ENCODE measurements at regions not wholly inside any gene's neighbourhood (a gene's known extent, or its start where the extent isn't known, plus 50 kb on each side); places are given as distances from the start of the nearest gene placed in this dataset.

DNA sequence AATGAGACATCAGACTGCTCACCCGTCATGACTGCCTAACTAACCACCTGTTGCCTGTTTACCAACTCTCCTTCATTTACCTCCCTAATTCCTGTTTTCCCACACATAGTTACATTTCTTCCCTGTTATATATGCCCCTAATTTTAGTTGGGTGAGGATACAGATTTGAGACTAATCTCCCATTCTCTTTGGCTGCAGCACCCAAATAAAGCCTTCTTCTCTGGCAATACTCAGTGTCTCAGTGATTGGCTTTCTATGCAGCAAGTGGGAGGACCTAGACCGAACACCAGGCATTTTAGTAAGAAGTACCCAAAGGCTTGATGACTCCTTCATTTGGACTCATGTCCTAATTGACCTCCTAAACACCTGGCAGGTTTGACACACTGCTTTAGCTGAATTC lies 147.2 kb downstream of the TRIB2 start:
- no peak overlapping the region for H2AFZ ChIP-seq (ENCODE audit: low read length)
- no peak overlapping the region for H3K4ac ChIP-seq (replicated peaks; ENCODE audit: insufficient read length, low read depth, low read length)
- H2AK5ac ChIP-seq (ENCODE audit: low read depth, low read length): no peak overlapping the region
- FAIRE-seq (no peak), DNase-seq (ENCODE audit: low read depth in 1 of 2, low spot score in 2 of 2) (no peak)
- no peak overlapping the region for H3K56ac ChIP-seq (replicated peaks; ENCODE audit: insufficient read length, low read depth, low read length)
- no peak overlapping the region for H3K9ac ChIP-seq (replicated peaks in 1 of 4; ENCODE audit: extremely low read depth in 1 of 4, low read depth in 3 of 4, low read length in 3 of 4)
- no peak overlapping the region for H4K91ac ChIP-seq (replicated peaks; ENCODE audit: insufficient read length, low read length)
- no peaks in the 10 kb centered on the region for H3K27me3 ChIP-seq (replicated peaks in 1 of 4; ENCODE audit: control insufficient read depth in 3 of 4, extremely low read depth in 1 of 4, insufficient read depth in 3 of 4, low read length in 3 of 4)
- H2BK15ac ChIP-seq (ENCODE audit: low read length): no peak overlapping the region
- no peak overlapping the region for H3K4me3 ChIP-seq (ENCODE audit: extremely low read depth in 1 of 4, insufficient read depth in 2 of 4, low read depth in 3 of 4, low read length in 4 of 4)
- no peak overlapping the region for H3K4me2 ChIP-seq (ENCODE audit: insufficient read depth in 1 of 2, low read depth in 2 of 2, low read length in 2 of 2)
- no peaks in the 10 kb centered on the region for H3K23me2 ChIP-seq (ENCODE audit: low read depth, low read length)
- H4K5ac ChIP-seq (ENCODE audit: insufficient read length, low read depth, low read length): no peak overlapping the region
- no peak overlapping the region for H2BK12ac ChIP-seq (ENCODE audit: low read depth, low read length)
- H4K8ac ChIP-seq (ENCODE audit: extremely low read depth, insufficient read depth, low read length): no peak overlapping the region
- no peak overlapping the region for H3K14ac ChIP-seq (ENCODE audit: insufficient read length)
- no peak overlapping the region for H2BK20ac ChIP-seq (ENCODE audit: low read length)
- H3K27ac ChIP-seq (ENCODE audit: low read depth, low read length): no peak overlapping the region
- WGBS, 2 experiments (ENCODE audit: extremely low coverage in 1 of 2, insufficient coverage in 1 of 2, insufficient read length in 1 of 2, insufficient replicate concordance in 2 of 2, low coverage in 1 of 2, low lambda C conversion rate in 2 of 2, missing lambda C conversion rate in 1 of 2): 85% methylated on average over 2 of the region's 2 CpGs; no CpG with 5 or more reads in 1 of the 2 experiments
- no peak overlapping the region for H3K23ac ChIP-seq (ENCODE audit: insufficient read length)
- no peaks in the 10 kb centered on the region for H3K36me3 ChIP-seq (ENCODE audit: control insufficient read depth in 2 of 4, insufficient read depth in 4 of 4, low read length in 3 of 4)
- no peaks in the 10 kb centered on the region for H3K79me1 ChIP-seq (ENCODE audit: low read depth, low read length)
- H3K79me2 ChIP-seq (ENCODE audit: control insufficient read depth in 1 of 2, insufficient read depth in 2 of 2, low read length in 2 of 2): no peaks in the 10 kb centered on the region
- H2BK120ac ChIP-seq (replicated peaks; ENCODE audit: low read depth, low read length): no peak overlapping the region
- no peaks in the 10 kb centered on the region for H4K20me1 ChIP-seq (replicated peaks in 1 of 2; ENCODE audit: control insufficient read depth in 1 of 2, insufficient read depth in 2 of 2, low read length in 2 of 2)
- H3K4me1 ChIP-seq (replicated peaks in 1 of 4; ENCODE audit: control insufficient read depth in 3 of 4, insufficient read depth in 4 of 4, low read length in 3 of 4): no peaks in the 10 kb centered on the region
- POLR2A ChIA-PET (ENCODE audit: partially characterized antibody): no interaction called here
- no peak overlapping the region for H3K18ac ChIP-seq (ENCODE audit: extremely low read depth, low read length)
- H2BK5ac ChIP-seq (ENCODE audit: low read depth, low read length): no peak overlapping the region
- TF ChIP-seq, protein P1, sequence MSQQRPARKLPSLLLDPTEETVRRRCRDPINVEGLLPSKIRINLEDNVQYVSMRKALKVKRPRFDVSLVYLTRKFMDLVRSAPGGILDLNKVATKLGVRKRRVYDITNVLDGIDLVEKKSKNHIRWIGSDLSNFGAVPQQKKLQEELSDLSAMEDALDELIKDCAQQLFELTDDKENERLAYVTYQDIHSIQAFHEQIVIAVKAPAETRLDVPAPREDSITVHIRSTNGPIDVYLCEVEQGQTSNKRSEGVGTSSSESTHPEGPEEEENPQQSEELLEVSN (IDR thresholded peaks at IDR 0.05): no peak
- TF ChIP-seq KDM1A (IDR thresholded peaks at IDR 0.05; ENCODE audit: borderline replicate concordance, low read length) (no peak), TEAD4 (IDR thresholded peaks at IDR 0.05; ENCODE audit: low read depth, low read length) (no peak), NRF1 (IDR thresholded peaks at IDR 0.05; ENCODE audit: low read depth, low read length) (no peak), TBP (IDR thresholded peaks at IDR 0.05; ENCODE audit: low read depth, low read length) (no peak), TAF1 (IDR thresholded peaks at IDR 0.05; ENCODE audit: low read depth, low read length) (no peak)
- CTCF ChIA-PET (ENCODE audit: partially characterized antibody): no interaction called here
- peaks cover 17 to 19% of the 10 kb centered on the region in 2 experiments for H3K9me3 ChIP-seq (ENCODE audit: insufficient read depth in 2 of 2, low read depth in 1 of 2, low read length in 1 of 2)

Data from H1 (cell line).